Hepatocyte (in vitro differentiated cells): ENCODE measurements at regions not wholly inside any gene's neighbourhood (a gene's known extent, or its start where the extent isn't known, plus 50 kb on each side); places are given as distances from the start of the nearest gene placed in this dataset.

ENCODE experiments used
- CTCF ChIP-seq: fragments of 200-600 bp; sonication (generic); IDR thresholded peaks from 2 replicates; pipeline ENCODE4 v1.5.1; 2016; ENCODE audit warnings: antibody characterized with exemption, mild to moderate bottlenecking; ENCODE audit not compliant: poor library complexity
- EZH2 ChIP-seq: fragments of 200-600 bp; sonication (generic); IDR thresholded peaks from 2 replicates; pipeline ENCODE4 v1.6.1; 2016; ENCODE audit warnings: antibody characterized with exemption, mild to moderate bottlenecking, borderline replicate concordance
- EZH2phosphoT487 ChIP-seq: fragments of 200-600 bp; sonication (generic); IDR thresholded peaks from one replicate; pipeline ENCODE4 v1.6.1; 2018; ENCODE audit warnings: antibody characterized with exemption, mild to moderate bottlenecking, low read depth, moderate library complexity; ENCODE audit not compliant: unreplicated experiment, severe bottlenecking

- TF ChIP-seq CTCF (no peak), EZH2phosphoT487 (no peak), EZH2 (no peak)
Observed at GRCh38 chr10:125538947-125539731, 143.8 kb downstream of the TEX36 start.
